OCI-LY3 (cell line): ENCODE measurements at regions not wholly inside any gene's neighbourhood (a gene's known extent, or its start where the extent isn't known, plus 50 kb on each side); places are given as distances from the start of the nearest gene placed in this dataset.

Source experiments
- H2AFZ ChIP-seq: fragments of 200-600, 300-600 bp; shearing (Covaris generic); 2 replicates; pipeline ENCODE4 v1.6.0; 2014; ENCODE audit warnings: antibody characterized with exemption, low read depth, low read length
- H3K27ac ChIP-seq: fragments of 200-600, 300-600 bp; sonication (generic); 2 replicates; pipeline ENCODE4 v1.5.1; 2014; ENCODE audit warnings: mild to moderate bottlenecking, low read length, moderate library complexity, mixed read lengths
- H3K27me3 ChIP-seq: fragments of 200-600, 300-600 bp; sonication (generic); 2 replicates; pipeline ENCODE4 v1.6.1; 2014; ENCODE audit warnings: low read depth, low read length, mixed read lengths
- H3K36me3 ChIP-seq: fragments of 200-600, 300-600 bp; sonication (generic); replicated peaks from 2 replicates; pipeline ENCODE3; 2014; ENCODE audit warnings: low read depth, low read length, mixed read lengths
- H3K4me1 ChIP-seq: fragments of 300-600, 200-600 bp; sonication (generic); 2 replicates; pipeline ENCODE4 v1.6.1; 2014; ENCODE audit warnings: low read length, mixed read lengths
- H3K4me2 ChIP-seq: fragments of 200-600, 300-600 bp; sonication (generic); 2 replicates; pipeline ENCODE4 v1.6.1; 2014; ENCODE audit warnings: low read length, mixed read lengths
- H3K4me3 ChIP-seq: fragments of 300-600, 200-600 bp; sonication (generic); 2 replicates; pipeline ENCODE4 v1.5.1; 2014; ENCODE audit warnings: antibody characterized with exemption, mild to moderate bottlenecking, low read length, moderate library complexity
- H3K79me2 ChIP-seq: fragments of 300-600, 200-600 bp; shearing (Covaris generic); 2 replicates; pipeline ENCODE4 v1.6.1; 2014; ENCODE audit warnings: mild to moderate bottlenecking, low read length, mixed read lengths
- H3K9ac ChIP-seq: fragments of 300-600, 200-600 bp; shearing (Covaris generic); 2 replicates; pipeline ENCODE4 v1.6.0; 2014; ENCODE audit warnings: mild to moderate bottlenecking, low read length, moderate library complexity
- H3K9me3 ChIP-seq: fragments of 200-600, 300-600 bp; shearing (Covaris generic); 2 replicates; pipeline ENCODE4 v1.6.1; 2014; ENCODE audit warnings: low read length, mixed read lengths; ENCODE audit not compliant: insufficient read depth
- H4K20me1 ChIP-seq: fragments of 200-600, 300-600 bp; sonication (generic); 2 replicates; pipeline ENCODE4 v1.6.1; 2016; ENCODE audit warnings: low read length, mixed read lengths; ENCODE audit not compliant: insufficient read depth
- CTCF ChIP-seq: fragments of 200-600, 300-600 bp; sonication (generic); IDR thresholded peaks from 2 replicates; pipeline ENCODE4 v1.5.1; 2014; ENCODE audit warnings: antibody characterized with exemption, low read length, low read depth
- EZH2phosphoT487 ChIP-seq: fragments of 200-600 bp; shearing (Covaris generic); IDR thresholded peaks from 2 replicates; pipeline ENCODE4 v1.6.1; 2018; ENCODE audit warnings: antibody characterized with exemption, mixed run types, low read depth

GRCh38 chr4:134343656-134344055, 142.1 kb upstream of the PABPC4L start:
- Histone ChIP-seq H3K79me2 (no peaks in the 10 kb centered on the region), H3K9ac (no peak overlapping the region), H3K4me3 (no peak overlapping the region), H3K27ac (no peak overlapping the region), H3K4me1 (no peaks in the 10 kb centered on the region), H3K27me3 (no peaks in the 10 kb centered on the region), H2AFZ (no peak overlapping the region), H3K36me3 (no peaks in the 10 kb centered on the region), H4K20me1 (no peaks in the 10 kb centered on the region), H3K9me3 (no peaks in the 10 kb centered on the region), H3K4me2 (no peak overlapping the region)
- no peak for TF ChIP-seq CTCF
- no peak for TF ChIP-seq EZH2phosphoT487

- Histone ChIP-seq H2AFZ (no peak overlapping the region), H3K36me3 (no peaks in the 10 kb centered on the region), H3K4me1 (no peaks in the 10 kb centered on the region), H3K27ac (no peak overlapping the region), H4K20me1 (no peaks in the 10 kb centered on the region), H3K4me2 (no peak overlapping the region), H3K4me3 (no peak overlapping the region), H3K9me3 (no peaks in the 10 kb centered on the region), H3K79me2 (no peaks in the 10 kb centered on the region), H3K27me3 (no peaks in the 10 kb centered on the region), H3K9ac (no peak overlapping the region)
- TF ChIP-seq CTCF = no peak
- TF ChIP-seq EZH2phosphoT487 = no peak
Measured at GRCh38 chr4:134343081-134343480, 141.5 kb upstream of the PABPC4L start.

GRCh38 chr4:134337574-134337973, 136.0 kb upstream of the PABPC4L start:
- Histone ChIP-seq H3K9me3 (no peaks in the 10 kb centered on the region), H2AFZ (no peak overlapping the region), H3K4me1 (no peaks in the 10 kb centered on the region), H3K4me3 (no peak overlapping the region), H3K79me2 (no peaks in the 10 kb centered on the region), H3K27ac (no peak overlapping the region), H3K36me3 (no peaks in the 10 kb centered on the region), H3K27me3 (no peaks in the 10 kb centered on the region), H3K9ac (no peak overlapping the region), H4K20me1 (no peaks in the 10 kb centered on the region), H3K4me2 (no peak overlapping the region)
- no peak for TF ChIP-seq CTCF
- no peak for TF ChIP-seq EZH2phosphoT487

GRCh38 chr4:134328741-134329140, 127.2 kb upstream of the PABPC4L start:
- TF ChIP-seq EZH2phosphoT487 (no peak), CTCF (no peak)
- no peak overlapping the region for H3K4me3 ChIP-seq
- H3K27me3 ChIP-seq = no peaks in the 10 kb centered on the region
- H3K4me1 ChIP-seq = peaks cover 7% of the 10 kb centered on the region
- H3K79me2 ChIP-seq = no peaks in the 10 kb centered on the region
- no peak overlapping the region for H3K9ac ChIP-seq
- no peak overlapping the region; the same call in 1 of the 2 replicates for H2AFZ ChIP-seq
- no peaks in the 10 kb centered on the region for H4K20me1 ChIP-seq
- no peaks in the 10 kb centered on the region for H3K36me3 ChIP-seq
- H3K9me3 ChIP-seq = no peaks in the 10 kb centered on the region
- no peak overlapping the region for H3K27ac ChIP-seq
- H3K4me2 ChIP-seq = no peak overlapping the region
